HG02571 (cell line): ENCODE measurements at regions not wholly inside any gene's neighbourhood (a gene's known extent, or its start where the extent isn't known, plus 50 kb on each side); places are given as distances from the start of the nearest gene placed in this dataset.

Source experiments
- ATAC-seq: cut with Tn5 transposase; IDR thresholded peaks from one replicate; pipeline ENCODE4 v1.9.1; 2021; ENCODE audit warnings: mild to moderate bottlenecking, moderate library complexity; ENCODE audit not compliant: unreplicated experiment

- no peak for ATAC-seq
Observed at GRCh38 chr14:58780185-58780584, 142.4 kb downstream of the DACT1 start.

- ATAC-seq: no peak
Observed at GRCh38 chr14:58780605-58781004, 142.8 kb downstream of the DACT1 start.

GRCh38 chr14:58782011-58782410, 144.2 kb downstream of the DACT1 start:
- ATAC-seq: no peak

- ATAC-seq: no peak
Observed at GRCh38 chr14:58783792-58784511, 146.2 kb downstream of the DACT1 start.

GRCh38 chr14:58784931-58785330, 147.2 kb downstream of the DACT1 start:
- no peak for ATAC-seq

DNA sequence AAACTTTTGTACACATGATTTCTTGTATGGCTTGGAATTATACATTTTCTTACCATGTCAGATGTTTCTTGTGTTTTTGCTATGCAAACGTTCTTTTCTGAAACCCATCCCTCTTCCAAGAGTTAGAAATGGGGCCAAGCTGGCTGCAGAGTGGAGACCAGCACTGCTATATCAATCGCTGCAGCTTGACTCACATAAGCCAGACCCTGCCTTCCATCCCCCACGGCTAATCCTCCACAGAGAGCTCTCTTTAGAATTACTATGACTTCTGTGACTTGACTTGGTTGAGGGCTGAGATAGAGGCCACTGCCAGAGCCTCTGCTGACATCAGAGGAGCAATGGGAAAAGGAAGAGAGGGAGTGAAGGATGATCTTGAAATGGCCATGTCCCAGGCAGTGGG, 147.9 kb downstream of the DACT1 start:
- ATAC-seq: no peak

- ATAC-seq: no peak
Observed at GRCh38 chr14:58787592-58787991, 149.8 kb downstream of the DACT1 start.

DNA sequence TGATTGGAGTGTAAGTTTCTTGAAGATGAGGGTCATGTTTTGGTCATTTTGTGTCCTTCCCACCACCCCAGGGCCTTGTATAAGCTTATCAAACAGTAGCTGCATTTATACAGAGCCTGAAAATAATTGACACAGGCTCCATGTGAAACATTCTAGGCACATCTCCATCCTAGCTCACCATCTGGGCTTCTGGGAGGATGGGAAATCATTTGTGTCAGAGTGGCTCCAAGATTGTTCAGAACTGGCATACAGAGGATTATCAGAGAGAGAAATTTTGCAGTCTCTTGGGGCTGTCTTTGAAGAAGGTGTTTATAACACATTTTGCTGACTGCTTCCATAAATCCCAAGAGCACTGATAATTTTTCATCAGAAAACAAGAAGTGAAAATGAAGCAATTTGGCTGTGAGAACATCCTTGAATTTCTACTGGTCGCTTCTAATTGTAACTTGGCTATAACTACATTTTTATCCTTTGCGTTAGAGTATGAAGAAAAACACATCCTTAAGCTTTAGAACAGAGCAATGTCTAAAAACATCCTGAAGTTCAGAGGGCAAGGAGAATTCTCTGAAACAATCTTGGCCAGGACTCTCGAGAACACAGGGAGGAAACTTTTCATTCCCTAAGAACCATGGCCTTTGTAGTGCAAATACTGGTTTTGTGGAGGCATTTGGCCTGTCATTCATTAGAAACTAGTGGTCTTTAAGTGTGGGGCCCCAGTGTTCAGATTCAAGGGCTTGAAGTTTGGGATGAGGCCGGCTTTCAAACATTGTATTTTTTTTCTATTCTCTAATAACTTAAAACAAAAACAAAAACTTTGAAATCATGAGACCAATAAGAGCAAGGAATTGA, 151.1 kb downstream of the DACT1 start:
- no peak for ATAC-seq

GRCh38 chr14:58789736-58790135, 152.0 kb downstream of the DACT1 start:
- no peak for ATAC-seq

GRCh38 chr14:58792416-58792815, 154.7 kb downstream of the DACT1 start:
- ATAC-seq: no peak

- no peak for ATAC-seq
Observed at GRCh38 chr14:58793131-58793740, 155.5 kb downstream of the DACT1 start.

DNA sequence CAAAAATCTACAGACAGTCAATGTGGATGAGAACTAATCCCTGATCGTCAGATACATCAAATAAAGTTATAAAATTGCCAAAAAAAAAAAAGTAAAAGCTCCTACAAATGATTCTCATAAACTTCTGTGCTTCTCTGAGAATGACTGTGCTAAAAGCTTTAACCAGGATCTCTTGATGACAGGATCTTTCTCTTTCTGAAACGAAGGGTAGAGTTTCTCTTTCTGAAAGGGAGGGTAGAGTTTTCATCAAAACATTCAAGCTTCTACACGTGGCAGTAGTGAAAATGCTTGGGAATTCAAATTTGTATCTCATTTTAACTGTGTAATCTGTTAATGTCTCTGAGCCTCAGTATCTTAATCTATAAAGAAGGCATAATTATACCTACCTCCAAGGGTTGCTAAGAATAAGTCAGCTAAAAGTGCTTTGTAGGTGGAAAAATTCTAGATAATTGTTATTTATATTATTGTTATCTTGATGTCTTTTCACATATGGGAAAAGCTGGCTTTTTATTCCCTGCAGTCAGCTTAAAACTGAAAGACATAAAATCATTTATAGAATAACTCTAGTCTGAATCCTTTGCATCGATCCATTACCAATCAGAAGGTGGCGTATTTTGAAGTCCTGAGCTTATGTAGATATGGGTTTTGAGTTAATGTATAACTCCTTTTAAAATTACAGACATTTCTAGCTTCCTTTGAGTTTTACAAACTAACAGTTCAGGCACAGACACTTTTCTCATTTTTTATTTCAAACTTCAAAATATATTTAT, 157.4 kb downstream of the DACT1 start:
- peak; percentile 32 for ATAC-seq

DNA sequence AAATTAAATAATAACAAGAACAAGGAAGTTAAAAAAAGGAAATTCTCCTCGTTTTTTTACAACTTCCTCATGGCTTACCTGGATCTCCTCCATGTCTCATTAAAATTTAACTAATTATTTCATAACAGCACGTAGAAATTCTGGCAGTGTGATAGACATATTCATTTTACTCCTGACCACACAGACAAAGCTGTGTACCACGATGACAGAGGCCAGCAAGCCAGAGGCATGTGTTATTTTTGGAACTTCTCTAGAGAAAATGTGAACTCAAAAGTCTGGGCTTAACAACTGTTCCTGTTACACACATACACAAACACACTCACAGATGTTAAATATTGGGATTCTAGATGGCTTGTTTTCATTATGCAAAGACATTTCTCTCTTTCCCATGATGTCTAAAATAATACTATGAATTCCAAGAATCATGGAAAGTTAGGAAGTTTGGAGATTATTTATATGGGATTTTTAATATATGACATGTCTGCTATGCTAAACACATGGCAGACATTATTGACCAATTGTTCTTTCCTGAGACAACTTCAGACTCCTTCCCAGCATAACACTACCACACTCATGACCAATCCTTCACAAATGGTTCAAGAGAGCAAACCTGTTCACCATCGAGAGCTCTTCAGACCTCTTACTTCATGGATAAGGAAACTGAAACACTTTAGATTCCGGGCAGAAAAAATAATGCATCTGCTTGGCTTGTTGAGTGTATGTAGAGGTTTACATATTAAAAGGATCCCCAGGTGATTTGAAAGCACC, 158.7 kb downstream of the DACT1 start:
- ATAC-seq: no peak

DNA sequence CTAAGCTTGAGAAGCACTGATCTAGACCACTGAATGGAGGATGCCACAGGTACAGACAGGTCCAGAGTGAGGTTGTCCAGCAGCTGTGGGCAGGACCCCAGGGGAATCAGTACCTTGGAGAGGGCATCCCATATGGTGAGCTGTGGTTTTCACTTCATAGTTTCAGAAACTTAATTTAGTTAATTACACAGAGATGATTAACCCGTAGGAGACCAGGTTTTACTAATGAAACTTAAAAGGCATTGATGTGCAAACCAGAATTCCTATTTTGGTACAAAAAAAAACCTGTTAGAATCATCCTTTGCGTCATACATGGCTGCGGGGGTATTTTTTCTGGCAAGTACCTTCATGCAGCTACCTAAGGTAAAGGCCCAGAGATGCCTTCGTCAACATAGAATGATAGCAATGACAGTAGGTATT, 159.3 kb downstream of the DACT1 start:
- peak; percentile 77 for ATAC-seq

DNA sequence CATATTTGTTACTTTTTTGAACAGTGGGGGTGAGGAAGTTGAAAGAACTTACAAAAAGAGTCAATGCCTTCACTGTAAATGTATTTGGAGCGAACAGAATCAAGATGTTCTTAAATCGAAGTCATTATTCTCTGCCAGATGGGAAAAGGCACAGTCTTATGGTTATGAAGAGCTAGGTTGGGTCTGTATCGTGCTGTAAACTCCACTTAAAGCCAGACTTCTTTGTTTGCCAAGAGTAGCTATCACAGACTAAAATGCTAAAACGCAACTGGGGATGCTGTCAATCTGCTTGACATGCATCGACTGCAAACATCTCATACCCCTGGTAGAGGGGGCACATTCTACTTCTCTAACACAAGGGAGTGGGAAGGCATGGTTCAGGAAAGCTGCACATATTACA, 160.4 kb downstream of the DACT1 start:
- ATAC-seq: no peak

DNA sequence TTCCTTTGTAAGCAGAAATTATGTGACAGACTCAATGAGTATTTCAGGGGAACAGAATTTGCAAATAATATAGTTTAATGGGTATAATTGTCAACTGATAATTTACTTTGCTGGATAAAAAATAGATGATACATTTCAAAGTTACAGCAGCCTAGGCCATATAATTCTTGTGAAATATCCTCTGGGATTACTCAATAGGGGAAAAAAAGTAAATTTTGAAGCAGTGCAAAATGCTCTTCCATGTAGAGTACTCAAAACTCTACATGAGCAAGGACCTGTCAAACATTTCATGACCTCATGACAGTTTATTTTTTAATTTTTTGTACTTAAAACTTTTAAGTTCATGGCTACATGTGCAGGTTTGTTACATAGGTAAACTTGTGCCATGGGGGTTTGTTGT, 163.3 kb downstream of the DACT1 start:
- ATAC-seq: no peak

DNA sequence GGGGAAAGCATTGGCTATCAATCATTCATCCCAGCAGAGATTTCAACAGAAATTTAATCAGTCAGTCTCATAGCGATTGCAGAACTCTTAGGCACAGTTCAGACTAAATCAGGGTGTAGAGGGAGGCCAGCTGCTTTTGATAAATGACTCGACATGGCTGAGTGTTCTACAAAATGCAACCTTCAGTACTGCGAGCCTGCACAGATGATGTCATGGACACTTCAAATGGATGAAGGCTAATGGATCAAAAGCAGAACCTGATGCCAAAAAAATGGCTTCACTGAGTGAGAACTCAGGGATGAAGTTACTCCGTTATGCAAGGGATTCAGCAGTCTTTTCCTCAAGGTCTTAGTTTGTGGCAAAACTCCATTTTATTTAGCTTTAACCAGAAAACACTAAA, 167.3 kb downstream of the DACT1 start:
- no peak for ATAC-seq

- ATAC-seq: no peak
Observed at GRCh38 chr14:58805605-58806409, 168.0 kb downstream of the DACT1 start.

DNA sequence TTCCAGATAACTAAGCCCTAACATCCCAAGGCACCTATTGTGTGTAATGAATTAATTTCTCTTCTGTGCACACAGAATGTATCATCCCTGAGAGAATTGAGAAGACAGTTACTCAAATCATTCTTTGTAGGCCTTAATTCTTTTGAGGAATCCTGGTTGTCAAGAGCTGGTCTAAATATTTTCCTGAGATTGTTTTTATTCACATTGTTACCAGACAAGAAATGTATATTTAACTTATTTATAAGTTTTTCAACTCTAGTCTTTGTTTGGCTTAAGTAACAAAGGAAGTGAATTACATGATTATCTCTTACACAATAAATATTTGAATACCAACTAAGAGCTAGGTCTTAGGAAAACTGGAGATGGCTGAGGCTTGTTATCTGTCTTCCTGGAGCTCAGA, 169.4 kb downstream of the DACT1 start:
- no peak for ATAC-seq

GRCh38 chr14:58808828-58809227, 171.1 kb downstream of the DACT1 start:
- no peak for ATAC-seq
